ENCODE measurements at regions not wholly inside any gene's neighbourhood (a gene's known extent, or its start where the extent isn't known, plus 50 kb on each side); places are given as distances from the start of the nearest gene placed in this dataset.

DNA sequence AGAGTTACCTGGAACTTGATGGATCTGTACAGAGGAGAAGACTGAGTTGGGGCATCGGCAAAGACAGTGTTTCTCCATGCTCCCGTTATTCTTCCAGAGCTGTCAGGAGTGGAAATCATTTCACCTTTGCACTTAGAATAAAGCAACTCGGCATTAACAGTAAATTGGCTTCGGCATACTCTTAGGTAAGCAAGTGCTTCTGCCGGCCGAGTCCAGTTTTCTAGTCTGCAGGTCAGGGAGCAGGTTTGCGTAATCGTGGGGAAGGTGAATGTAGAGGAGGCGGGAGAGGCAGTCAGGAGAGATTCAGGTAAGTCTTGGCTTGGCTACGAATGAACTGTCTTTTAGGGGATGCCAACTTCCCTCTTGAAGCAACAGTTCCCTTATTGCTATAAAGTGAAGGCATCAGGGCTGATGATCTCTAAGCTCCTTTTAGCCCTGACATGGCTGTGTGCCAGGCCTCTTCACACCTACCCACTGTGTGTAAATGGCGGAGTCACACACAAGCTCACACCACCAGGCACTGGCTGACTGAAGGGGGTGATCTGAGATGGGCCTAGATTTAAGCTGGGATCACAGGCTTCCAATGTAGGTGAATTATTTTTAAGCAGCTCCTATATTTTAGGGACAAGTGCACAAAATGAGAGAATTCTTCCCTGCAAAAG lies 127.1 kb downstream of the GATA3 start:
- ChIA-PET CTCF (no interaction called here), RAD21 (ENCODE audit: low non-redundant PET in 1 of 2, low total read pairs in 2 of 2, uncharacterized antibody in 2 of 2, unreplicated experiment in 2 of 2) (no interaction called here), POLR2A (no interaction called here)
- Histone ChIP-seq H3K79me2 (ENCODE audit: insufficient read depth, low read length) (no peaks in the 10 kb centered on the region), H2AFZ (ENCODE audit: low read depth, low read length, poor library complexity, severe bottlenecking) (no peak overlapping the region), H3K27me3 (ENCODE audit: insufficient read depth, low read length) (peaks cover 5% of the 10 kb centered on the region), H3K4me3 (replicated peaks in 1 of 2; ENCODE audit: low read depth in 1 of 2, low read length in 2 of 2) (no peak overlapping the region), H3K27ac (ENCODE audit: low read depth, low read length) (no peak overlapping the region), H3K36me3 (ENCODE audit: control insufficient read depth in 1 of 2, insufficient read depth in 2 of 2, low read length in 2 of 2) (no peaks in the 10 kb centered on the region), H3K9me2 (ENCODE audit: insufficient read depth) (no peaks in the 10 kb centered on the region), H3K4me1 (ENCODE audit: control insufficient read depth in 1 of 2, insufficient read depth in 2 of 2, low read length in 2 of 2) (no peaks in the 10 kb centered on the region), H4K20me1 (ENCODE audit: insufficient read depth) (no peaks in the 10 kb centered on the region), H3K4me2 (ENCODE audit: low read length) (no peak overlapping the region), H3K9ac (ENCODE audit: low read length) (no peak overlapping the region), H3K9me3 (ENCODE audit: control insufficient read depth in 1 of 2, insufficient read depth in 1 of 2, low read depth in 1 of 2, low read length in 2 of 2) (no peaks in the 10 kb centered on the region)
- no TSS peak for BruUV-seq (replicated peaks)
- no peak for TF ChIP-seq FOSL1 (IDR thresholded peaks at IDR 0.05; ENCODE audit: low read depth)
- TF ChIP-seq RAD21 (IDR thresholded peaks at IDR 0.05; ENCODE audit: low read depth) = no peak
- TF ChIP-seq, protein P1, sequence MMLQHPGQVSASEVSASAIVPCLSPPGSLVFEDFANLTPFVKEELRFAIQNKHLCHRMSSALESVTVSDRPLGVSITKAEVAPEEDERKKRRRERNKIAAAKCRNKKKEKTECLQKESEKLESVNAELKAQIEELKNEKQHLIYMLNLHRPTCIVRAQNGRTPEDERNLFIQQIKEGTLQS (IDR thresholded peaks at IDR 0.05) = no peak
- TF ChIP-seq MAX (IDR thresholded peaks at IDR 0.05) = no peak
- no peak for TF ChIP-seq YY1 (IDR thresholded peaks at IDR 0.05; ENCODE audit: extremely low read depth, insufficient replicate concordance, low read depth, low read length)
- no peak for TF ChIP-seq POLR2AphosphoS5 (IDR thresholded peaks at IDR 0.05; ENCODE audit: low read depth, low read length)
- no peak for TF ChIP-seq CBX3 (IDR thresholded peaks at IDR 0.05; ENCODE audit: low read depth)
- no peak for TF ChIP-seq POLR2A (IDR thresholded peaks at IDR 0.05; ENCODE audit: borderline replicate concordance, extremely low read depth, insufficient read depth, insufficient read length)
- TF ChIP-seq, protein P2, sequence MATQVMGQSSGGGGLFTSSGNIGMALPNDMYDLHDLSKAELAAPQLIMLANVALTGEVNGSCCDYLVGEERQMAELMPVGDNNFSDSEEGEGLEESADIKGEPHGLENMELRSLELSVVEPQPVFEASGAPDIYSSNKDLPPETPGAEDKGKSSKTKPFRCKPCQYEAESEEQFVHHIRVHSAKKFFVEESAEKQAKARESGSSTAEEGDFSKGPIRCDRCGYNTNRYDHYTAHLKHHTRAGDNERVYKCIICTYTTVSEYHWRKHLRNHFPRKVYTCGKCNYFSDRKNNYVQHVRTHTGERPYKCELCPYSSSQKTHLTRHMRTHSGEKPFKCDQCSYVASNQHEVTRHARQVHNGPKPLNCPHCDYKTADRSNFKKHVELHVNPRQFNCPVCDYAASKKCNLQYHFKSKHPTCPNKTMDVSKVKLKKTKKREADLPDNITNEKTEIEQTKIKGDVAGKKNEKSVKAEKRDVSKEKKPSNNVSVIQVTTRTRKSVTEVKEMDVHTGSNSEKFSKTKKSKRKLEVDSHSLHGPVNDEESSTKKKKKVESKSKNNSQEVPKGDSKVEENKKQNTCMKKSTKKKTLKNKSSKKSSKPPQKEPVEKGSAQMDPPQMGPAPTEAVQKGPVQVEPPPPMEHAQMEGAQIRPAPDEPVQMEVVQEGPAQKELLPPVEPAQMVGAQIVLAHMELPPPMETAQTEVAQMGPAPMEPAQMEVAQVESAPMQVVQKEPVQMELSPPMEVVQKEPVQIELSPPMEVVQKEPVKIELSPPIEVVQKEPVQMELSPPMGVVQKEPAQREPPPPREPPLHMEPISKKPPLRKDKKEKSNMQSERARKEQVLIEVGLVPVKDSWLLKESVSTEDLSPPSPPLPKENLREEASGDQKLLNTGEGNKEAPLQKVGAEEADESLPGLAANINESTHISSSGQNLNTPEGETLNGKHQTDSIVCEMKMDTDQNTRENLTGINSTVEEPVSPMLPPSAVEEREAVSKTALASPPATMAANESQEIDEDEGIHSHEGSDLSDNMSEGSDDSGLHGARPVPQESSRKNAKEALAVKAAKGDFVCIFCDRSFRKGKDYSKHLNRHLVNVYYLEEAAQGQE (IDR thresholded peaks at IDR 0.05; ENCODE audit: low read depth) = no peak
- no peak for TF ChIP-seq ZFX (IDR thresholded peaks at IDR 0.05)
- no peak for TF ChIP-seq SRF (IDR thresholded peaks at IDR 0.05; ENCODE audit: low read depth)
- TF ChIP-seq EZH2 (IDR thresholded peaks at IDR 0.05) = no peak
- TF ChIP-seq EGR1 (IDR thresholded peaks at IDR 0.05; ENCODE audit: low read depth) = no peak
- no peak for TF ChIP-seq SIN3A (IDR thresholded peaks at IDR 0.05; ENCODE audit: low read depth)
- ATAC-seq (no peak), DNase-seq (ENCODE audit: low read depth, low spot score) (no peak)
- intact Hi-C loops (cut with micrococcal nuclease) = no loop called here

Measured in HCT116 (cell line).